Breast epithelium (tissue), 4 donors: ENCODE measurements at regions not wholly inside any gene's neighbourhood (a gene's known extent, or its start where the extent isn't known, plus 50 kb on each side); places are given as distances from the start of the nearest gene placed in this dataset.

Experiments used
- DNase-seq, 2 donors: peaks; one replicate each; pipeline ENCODE4 v3.0.0-alpha.2; 2019; ENCODE audit warnings: low spot score in 2 of 2
- H3K27ac ChIP-seq, 2 donors: fragments of 200-600 bp; sonication (generic) in 1 of 2; one replicate each; pipeline ENCODE4 v1.5.1; 2016 to 2019; ENCODE audit warnings: mild to moderate bottlenecking in 1 of 2
- H3K27me3 ChIP-seq, 2 donors: fragments of 200-600 bp; sonication (generic) in 1 of 2; one replicate each; pipeline versions ENCODE4 v1.5.1 to v1.6.0; 2017 to 2019; ENCODE audit warnings: control low read depth in 1 of 2, mild to moderate bottlenecking in 1 of 2
- H3K36me3 ChIP-seq: fragments of 200-600 bp; one replicate; pipeline ENCODE4 v1.5.1; 2019
- H3K4me1 ChIP-seq, 2 donors: fragments of 200-600 bp; sonication (generic); one replicate each; pipeline ENCODE4 v1.5.1; 2016 to 2019; ENCODE audit warnings: control low read depth in 1 of 2
- H3K4me3 ChIP-seq, 3 donors: fragments of 200-600 bp; sonication (generic); 1 replicate in 2 of 3; 2 replicates in 1 of 3; pipeline ENCODE4 v1.5.1; 2016 to 2019; ENCODE audit warnings: mild to moderate bottlenecking in 3 of 3, moderate library complexity in 2 of 3
- H3K9me3 ChIP-seq, 2 donors: fragments of 200-600 bp; sonication (generic) in 1 of 2; one replicate each; pipeline ENCODE4 v1.5.1; 2016 to 2019; ENCODE audit warnings: control low read depth in 1 of 2
- POLR2A ChIP-seq: fragments of 450-650 bp; IDR thresholded peaks from one replicate; pipeline ENCODE4 v1.6.1; 2016; ENCODE audit warnings: antibody characterized with exemption, mild to moderate bottlenecking, moderate library complexity
- POLR2AphosphoS5 ChIP-seq, 3 donors: sonication (generic); formaldehyde crosslinking; IDR thresholded peaks; one replicate each; pipeline ENCODE4 v1.6.1; 2017; ENCODE audit warnings: antibody characterized with exemption in 3 of 3
- intact Hi-C: fragments of 100-400 bp; cut with DNase I; formaldehyde crosslinking; loops from one replicate; pipeline ENCODE4 v1.15.1; 2023; ENCODE audit warnings: low total_unique reads
- TF ChIP-seq, protein P1 (sequence below), 3 donors: fragments of 450-650 bp; IDR thresholded peaks; one replicate each; pipeline ENCODE4 v1.5.1; 2016 to 2017; ENCODE audit warnings: antibody characterized with exemption in 3 of 3, mild to moderate bottlenecking in 3 of 3, moderate library complexity in 3 of 3

GRCh38 chr21:19981938-19982337 is 1016.3 kb upstream of the NCAM2 start:
- H3K27me3 ChIP-seq, result no peaks in the 10 kb centered on the region
- no peaks in the 10 kb centered on the region for H3K4me1 ChIP-seq
- H3K4me3 ChIP-seq, result no peak overlapping the region
- no peaks in the 10 kb centered on the region for H3K36me3 ChIP-seq
- TF ChIP-seq POLR2AphosphoS5 (IDR thresholded peaks at IDR 0.05) (no peak), POLR2A (no peak)
- TF ChIP-seq, protein P1, sequence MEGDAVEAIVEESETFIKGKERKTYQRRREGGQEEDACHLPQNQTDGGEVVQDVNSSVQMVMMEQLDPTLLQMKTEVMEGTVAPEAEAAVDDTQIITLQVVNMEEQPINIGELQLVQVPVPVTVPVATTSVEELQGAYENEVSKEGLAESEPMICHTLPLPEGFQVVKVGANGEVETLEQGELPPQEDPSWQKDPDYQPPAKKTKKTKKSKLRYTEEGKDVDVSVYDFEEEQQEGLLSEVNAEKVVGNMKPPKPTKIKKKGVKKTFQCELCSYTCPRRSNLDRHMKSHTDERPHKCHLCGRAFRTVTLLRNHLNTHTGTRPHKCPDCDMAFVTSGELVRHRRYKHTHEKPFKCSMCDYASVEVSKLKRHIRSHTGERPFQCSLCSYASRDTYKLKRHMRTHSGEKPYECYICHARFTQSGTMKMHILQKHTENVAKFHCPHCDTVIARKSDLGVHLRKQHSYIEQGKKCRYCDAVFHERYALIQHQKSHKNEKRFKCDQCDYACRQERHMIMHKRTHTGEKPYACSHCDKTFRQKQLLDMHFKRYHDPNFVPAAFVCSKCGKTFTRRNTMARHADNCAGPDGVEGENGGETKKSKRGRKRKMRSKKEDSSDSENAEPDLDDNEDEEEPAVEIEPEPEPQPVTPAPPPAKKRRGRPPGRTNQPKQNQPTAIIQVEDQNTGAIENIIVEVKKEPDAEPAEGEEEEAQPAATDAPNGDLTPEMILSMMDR (IDR thresholded peaks at IDR 0.05), result no peak
- intact Hi-C loops, result no loop called here
- no peak overlapping the region for H3K27ac ChIP-seq
- H3K9me3 ChIP-seq, result no peaks in the 10 kb centered on the region
- DNase-seq, result no peak

GRCh38 chr21:19986396-19986795 is 1011.8 kb upstream of the NCAM2 start:
- Histone ChIP-seq H3K27me3 (no peaks in the 10 kb centered on the region), H3K4me1 (no peaks in the 10 kb centered on the region), H3K9me3 (no peaks in the 10 kb centered on the region), H3K36me3 (no peaks in the 10 kb centered on the region), H3K4me3 (no peak overlapping the region), H3K27ac (no peak overlapping the region)
- DNase-seq, result no peak
- TF ChIP-seq, protein P1 (IDR thresholded peaks at IDR 0.05), result no peak
- TF ChIP-seq POLR2AphosphoS5 (IDR thresholded peaks at IDR 0.05) (no peak), POLR2A (no peak)
- intact Hi-C loops, result no loop called here

- no peak overlapping the region for H3K4me3 ChIP-seq
- H3K4me1 ChIP-seq, result no peaks in the 10 kb centered on the region
- no peaks in the 10 kb centered on the region for H3K9me3 ChIP-seq
- TF ChIP-seq, protein P1 (IDR thresholded peaks at IDR 0.05), result no peak
- TF ChIP-seq POLR2A, result no peak
- no peak for TF ChIP-seq POLR2AphosphoS5 (IDR thresholded peaks at IDR 0.05)
- intact Hi-C loops, result no loop called here
- DNase-seq, result no peak
- H3K27ac ChIP-seq, result no peak overlapping the region
- no peaks in the 10 kb centered on the region for H3K27me3 ChIP-seq
- H3K36me3 ChIP-seq, result no peaks in the 10 kb centered on the region
Observed at GRCh38 chr21:19987671-19988070, 1010.5 kb upstream of the NCAM2 start.

DNA sequence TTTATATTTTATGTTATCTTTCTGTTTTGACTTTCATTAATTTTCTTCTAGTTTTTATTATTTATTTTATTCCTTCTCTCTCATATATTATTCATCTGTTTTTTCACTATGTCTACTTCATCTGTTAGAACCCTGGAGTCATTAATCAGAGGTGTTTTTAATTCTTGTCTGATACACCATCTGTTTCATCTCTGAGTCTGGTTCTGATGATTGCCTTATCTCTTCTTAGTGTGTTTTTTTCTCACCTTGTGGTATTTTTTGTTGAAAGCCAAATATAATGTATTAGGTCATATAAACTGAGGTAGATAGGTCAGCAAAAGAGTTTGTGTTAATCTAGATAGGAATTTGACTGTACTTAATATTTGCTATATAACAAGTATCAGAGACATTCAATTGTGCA is 1005.7 kb upstream of the NCAM2 start:
- intact Hi-C loops, result no loop called here
- no peaks in the 10 kb centered on the region for H3K36me3 ChIP-seq
- H3K27me3 ChIP-seq, result no peaks in the 10 kb centered on the region
- TF ChIP-seq, protein P1 (IDR thresholded peaks at IDR 0.05), result no peak
- TF ChIP-seq POLR2AphosphoS5 (IDR thresholded peaks at IDR 0.05), result no peak
- TF ChIP-seq POLR2A, result no peak
- DNase-seq, result no peak
- H3K27ac ChIP-seq, result no peak overlapping the region
- no peaks in the 10 kb centered on the region for H3K9me3 ChIP-seq
- no peaks in the 10 kb centered on the region for H3K4me1 ChIP-seq
- no peak overlapping the region for H3K4me3 ChIP-seq

DNA sequence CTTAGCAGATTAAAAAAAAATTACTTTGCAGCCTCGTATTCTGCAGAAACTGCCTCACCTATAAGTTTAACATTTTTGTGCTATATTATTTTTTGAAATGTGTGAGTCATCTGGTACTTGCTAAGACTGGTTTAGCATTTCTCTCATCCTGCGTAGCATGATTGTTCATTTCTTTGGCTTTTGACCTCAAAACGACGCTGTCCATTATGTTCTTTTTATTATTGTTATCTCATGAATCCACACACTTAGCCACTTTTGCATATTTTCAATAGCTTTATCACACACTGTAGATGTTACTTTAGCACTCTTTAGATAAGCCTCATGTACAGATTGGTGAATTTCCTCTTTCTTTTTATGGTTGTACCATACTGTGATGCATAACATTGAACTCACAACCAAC is 1004.9 kb upstream of the NCAM2 start:
- Histone ChIP-seq H3K4me3 (no peak overlapping the region), H3K9me3 (no peaks in the 10 kb centered on the region), H3K27ac (no peak overlapping the region), H3K4me1 (no peaks in the 10 kb centered on the region), H3K36me3 (no peaks in the 10 kb centered on the region), H3K27me3 (no peaks in the 10 kb centered on the region)
- intact Hi-C loops, result no loop called here
- TF ChIP-seq, protein P1 (IDR thresholded peaks at IDR 0.05), result no peak
- no peak for TF ChIP-seq POLR2AphosphoS5 (IDR thresholded peaks at IDR 0.05)
- no peak for TF ChIP-seq POLR2A
- no peak for DNase-seq
